ENCODE measurements at regions not wholly inside any gene's neighbourhood (a gene's known extent, or its start where the extent isn't known, plus 50 kb on each side); places are given as distances from the start of the nearest gene placed in this dataset.

- DNase-seq (no peak), ATAC-seq (no peak)
- ChIA-PET POLR2A (interaction anchor here (0.6 kb wide), 1 partner anchor 112 kb away, joined by 3 read pairs; the partner anchor contains the start of gene ATF3), CTCF (no interaction called here)
- Mint-ChIP-seq H3K4me1 (ENCODE audit: low read depth) (no peaks in the 10 kb centered on the region), H3K27ac (no peak overlapping the region), H3K4me3 (no peak overlapping the region), H3K9me3 (ENCODE audit: insufficient read depth) (no peaks in the 10 kb centered on the region), H3K36me3 (ENCODE audit: low read depth) (no peaks in the 10 kb centered on the region), H3K27me3 (ENCODE audit: low read depth) (peaks cover 12% of the 10 kb centered on the region)
Measured at GRCh38 chr1:212495766-212496494, 63.2 kb downstream of the NENF start.

GRCh38 chr1:212496682-212497081 lies 64.0 kb downstream of the NENF start:
- H3K4me1 Mint-ChIP-seq (ENCODE audit: low read depth) = no peaks in the 10 kb centered on the region
- CTCF ChIA-PET = no interaction called here
- ATAC-seq = no peak

DNA sequence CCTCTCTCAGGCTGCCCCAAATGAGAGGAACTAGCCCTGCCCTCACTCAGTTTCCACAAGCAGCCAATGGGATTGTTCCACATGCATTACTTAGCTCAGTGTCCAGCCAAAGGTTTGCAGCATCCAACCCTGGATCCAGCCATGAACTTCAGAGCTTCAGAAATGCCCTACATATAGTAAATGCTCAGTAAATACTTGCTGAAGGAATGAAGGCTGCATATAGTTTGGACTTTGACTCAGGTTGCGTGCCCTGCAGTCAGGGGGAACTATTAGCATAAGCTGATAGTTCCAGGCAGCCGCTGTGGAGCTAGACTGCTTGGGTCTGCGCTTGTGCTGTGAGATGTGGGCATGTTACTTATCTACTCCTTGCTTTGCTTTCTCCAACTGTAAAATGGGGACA lies 64.8 kb downstream of the NENF start:
- DNase-seq (no peak), ATAC-seq (no peak)
- CTCF ChIA-PET = interaction anchor here (1.1 to 2.0 kb wide), 2 partner anchors 40 to 42 kb away, joined by 3 to 7 read pairs; no protein-coding TSS in a partner anchor
- no peak overlapping the region for H3K27ac Mint-ChIP-seq
- no peaks in the 10 kb centered on the region for H3K36me3 Mint-ChIP-seq (ENCODE audit: low read depth)
- H3K4me3 Mint-ChIP-seq = no peak overlapping the region
- H3K27me3 Mint-ChIP-seq (ENCODE audit: low read depth) = peaks cover 12% of the 10 kb centered on the region
- POLR2A ChIA-PET = no interaction called here
- H3K4me1 Mint-ChIP-seq (ENCODE audit: low read depth) = peaks cover 3% of the 10 kb centered on the region
- H3K9me3 Mint-ChIP-seq (ENCODE audit: insufficient read depth) = no peaks in the 10 kb centered on the region

More at GRCh38 chr1:212496682-212497081, 64.0 kb downstream of the NENF start:
- peaks cover 12% of the 10 kb centered on the region for H3K27me3 Mint-ChIP-seq (ENCODE audit: low read depth)
- no peak for DNase-seq
- H3K27ac Mint-ChIP-seq = no peak overlapping the region
- H3K9me3 Mint-ChIP-seq (ENCODE audit: insufficient read depth) = no peaks in the 10 kb centered on the region
- POLR2A ChIA-PET = interaction anchor here (0.6 kb wide), 1 partner anchor 112 kb away, joined by 3 read pairs; the partner anchor contains the start of gene ATF3
- no peak overlapping the region for H3K4me3 Mint-ChIP-seq
- no peaks in the 10 kb centered on the region for H3K36me3 Mint-ChIP-seq (ENCODE audit: low read depth)

DNA sequence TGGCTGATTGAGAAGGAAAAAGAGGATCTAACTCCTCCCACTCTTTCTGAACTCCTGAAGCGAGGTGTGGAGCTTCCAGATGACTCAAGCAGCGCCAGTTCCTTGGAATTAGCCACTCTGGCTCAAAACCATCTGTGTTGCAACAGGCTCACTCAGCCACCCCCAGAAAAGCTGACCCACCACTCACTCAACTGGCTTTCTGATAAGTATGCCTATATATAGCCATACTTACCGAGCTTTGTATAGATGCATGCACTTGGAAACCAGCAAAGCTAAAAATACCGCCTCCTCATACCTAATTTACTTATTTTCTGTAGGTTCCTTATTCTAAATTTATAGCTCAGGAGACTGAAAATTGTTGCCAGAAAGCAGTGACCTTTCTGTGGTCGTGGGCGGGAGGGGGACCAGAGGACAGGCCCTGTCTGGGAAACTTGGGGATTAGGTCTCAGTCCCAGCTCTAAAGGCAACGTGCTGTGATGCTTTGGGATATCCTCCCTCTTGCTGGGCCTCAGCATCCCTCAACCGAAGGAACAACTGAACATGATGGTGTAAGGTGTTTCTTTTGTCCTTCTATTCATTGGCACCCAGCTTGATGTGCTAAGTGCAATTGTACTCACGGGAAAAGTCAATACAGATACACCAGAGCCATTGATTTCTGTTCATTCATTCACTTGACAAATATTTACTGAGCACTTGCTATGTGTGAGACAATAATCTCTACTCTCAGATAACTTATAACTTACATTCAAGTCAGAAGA lies 65.7 kb downstream of the NENF start:
- Mint-ChIP-seq H3K27me3 (ENCODE audit: low read depth) (peaks cover 12% of the 10 kb centered on the region), H3K36me3 (ENCODE audit: low read depth) (no peaks in the 10 kb centered on the region), H3K27ac (no peak overlapping the region), H3K4me3 (no peak overlapping the region), H3K4me1 (ENCODE audit: low read depth) (peaks cover 3% of the 10 kb centered on the region), H3K9me3 (ENCODE audit: insufficient read depth) (no peaks in the 10 kb centered on the region)
- DNase-seq (no peak), ATAC-seq (no peak)
- ChIA-PET CTCF (interaction anchor here (1.1 to 2.0 kb wide), 2 partner anchors 41 to 43 kb away, joined by 3 to 7 read pairs; no protein-coding TSS in a partner anchor), POLR2A (no interaction called here)

- no peaks in the 10 kb centered on the region for H3K36me3 Mint-ChIP-seq (ENCODE audit: low read depth)
- DNase-seq (no peak), ATAC-seq (no peak)
- no peak overlapping the region for H3K27ac Mint-ChIP-seq
- no peaks in the 10 kb centered on the region for H3K9me3 Mint-ChIP-seq (ENCODE audit: insufficient read depth)
- ChIA-PET POLR2A (no interaction called here), CTCF (interaction anchor here (1.1 kb wide), 1 partner anchor 22 kb away, joined by 3 read pairs; no protein-coding TSS in a partner anchor)
- peaks cover 14% of the 10 kb centered on the region for H3K27me3 Mint-ChIP-seq (ENCODE audit: low read depth)
- peaks cover 3% of the 10 kb centered on the region for H3K4me1 Mint-ChIP-seq (ENCODE audit: low read depth)
- no peak overlapping the region for H3K4me3 Mint-ChIP-seq
Measured at GRCh38 chr1:212500351-212500750, 67.6 kb downstream of the NENF start.

GRCh38 chr1:212500983-212501382 lies 68.3 kb downstream of the NENF start:
- H3K4me3 Mint-ChIP-seq = no peak overlapping the region
- peaks cover 3% of the 10 kb centered on the region for H3K4me1 Mint-ChIP-seq (ENCODE audit: low read depth)
- no peak overlapping the region for H3K27ac Mint-ChIP-seq
- no peak for ATAC-seq
- H3K27me3 Mint-ChIP-seq (ENCODE audit: low read depth) = peaks cover 14% of the 10 kb centered on the region
- no peak for DNase-seq
- no peaks in the 10 kb centered on the region for H3K36me3 Mint-ChIP-seq (ENCODE audit: low read depth)
- no peaks in the 10 kb centered on the region for H3K9me3 Mint-ChIP-seq (ENCODE audit: insufficient read depth)
- ChIA-PET CTCF (interaction anchor here (1.1 kb wide), 1 partner anchor 23 kb away, joined by 3 read pairs; no protein-coding TSS in a partner anchor), POLR2A (no interaction called here)

- ChIA-PET CTCF (no interaction called here), POLR2A (no interaction called here)
- Mint-ChIP-seq H3K27me3 (ENCODE audit: low read depth) (peaks cover 12% of the 10 kb centered on the region), H3K9me3 (ENCODE audit: insufficient read depth) (no peaks in the 10 kb centered on the region), H3K27ac (no peak overlapping the region), H3K4me3 (no peak overlapping the region), H3K4me1 (ENCODE audit: low read depth) (peaks cover 3% of the 10 kb centered on the region), H3K36me3 (ENCODE audit: low read depth) (no peaks in the 10 kb centered on the region)
- ATAC-seq (peak; percentile 44), DNase-seq (no peak)
Measured at GRCh38 chr1:212503714-212504113, 71.0 kb downstream of the NENF start.

DNA sequence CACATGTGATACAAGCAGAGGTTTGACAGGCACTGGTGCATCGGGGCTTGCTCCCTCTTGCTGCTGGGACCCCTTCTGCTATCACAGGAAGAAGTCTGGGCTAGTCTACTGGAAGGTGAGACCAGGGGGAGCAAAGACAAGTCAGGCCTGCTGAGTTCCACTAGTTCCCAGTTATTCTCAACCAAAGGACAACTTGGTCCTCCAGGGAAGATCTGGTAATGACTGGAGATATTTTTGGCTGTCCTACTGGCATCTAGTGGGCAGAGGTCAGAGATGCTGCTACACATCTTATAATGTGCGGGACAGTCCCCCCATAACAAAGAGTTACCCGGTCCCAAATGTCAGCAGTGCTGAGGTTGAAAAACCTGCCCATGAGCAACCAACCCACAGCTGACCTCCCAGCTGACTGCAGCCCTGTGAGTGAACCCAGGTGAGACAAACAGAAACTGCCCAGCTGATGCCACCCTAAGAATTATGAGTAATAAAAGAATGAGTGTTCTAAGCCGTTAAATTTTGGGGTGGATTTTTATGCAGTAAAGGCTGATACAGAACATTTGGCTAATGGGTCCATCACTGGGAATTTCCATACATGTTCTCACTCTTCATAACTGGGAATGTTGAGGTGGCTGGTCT lies 71.6 kb downstream of the NENF start:
- ATAC-seq = no peak
- Mint-ChIP-seq H3K36me3 (ENCODE audit: low read depth) (no peaks in the 10 kb centered on the region), H3K4me3 (no peak overlapping the region), H3K27ac (no peak overlapping the region), H3K4me1 (ENCODE audit: low read depth) (peaks cover 3% of the 10 kb centered on the region), H3K27me3 (ENCODE audit: low read depth) (peaks cover 15% of the 10 kb centered on the region), H3K9me3 (ENCODE audit: insufficient read depth) (no peaks in the 10 kb centered on the region)
- ChIA-PET POLR2A (no interaction called here), CTCF (no interaction called here)
- no peak for DNase-seq

GRCh38 chr1:212506666-212507065 lies 73.9 kb downstream of the NENF start:
- Mint-ChIP-seq H3K27me3 (ENCODE audit: low read depth) (peaks cover 21% of the 10 kb centered on the region), H3K36me3 (ENCODE audit: low read depth) (no peaks in the 10 kb centered on the region), H3K27ac (no peak overlapping the region), H3K4me3 (no peak overlapping the region), H3K4me1 (ENCODE audit: low read depth) (peaks cover 3% of the 10 kb centered on the region), H3K9me3 (ENCODE audit: insufficient read depth) (no peaks in the 10 kb centered on the region)
- POLR2A ChIA-PET = no interaction called here
- no peak for ATAC-seq
- DNase-seq = no peak
- CTCF ChIA-PET = no interaction called here

- H3K9me3 Mint-ChIP-seq (ENCODE audit: insufficient read depth) = no peaks in the 10 kb centered on the region
- H3K4me3 Mint-ChIP-seq = no peak overlapping the region
- DNase-seq (no peak), ATAC-seq (no peak)
- H3K36me3 Mint-ChIP-seq (ENCODE audit: low read depth) = no peaks in the 10 kb centered on the region
- CTCF ChIA-PET = no interaction called here
- POLR2A ChIA-PET = no interaction called here
- H3K27ac Mint-ChIP-seq = no peak overlapping the region
- peaks cover 1% of the 10 kb centered on the region for H3K4me1 Mint-ChIP-seq (ENCODE audit: low read depth)
- peaks cover 26% of the 10 kb centered on the region for H3K27me3 Mint-ChIP-seq (ENCODE audit: low read depth)
Measured at GRCh38 chr1:212507369-212507768, 74.6 kb downstream of the NENF start.

DNA sequence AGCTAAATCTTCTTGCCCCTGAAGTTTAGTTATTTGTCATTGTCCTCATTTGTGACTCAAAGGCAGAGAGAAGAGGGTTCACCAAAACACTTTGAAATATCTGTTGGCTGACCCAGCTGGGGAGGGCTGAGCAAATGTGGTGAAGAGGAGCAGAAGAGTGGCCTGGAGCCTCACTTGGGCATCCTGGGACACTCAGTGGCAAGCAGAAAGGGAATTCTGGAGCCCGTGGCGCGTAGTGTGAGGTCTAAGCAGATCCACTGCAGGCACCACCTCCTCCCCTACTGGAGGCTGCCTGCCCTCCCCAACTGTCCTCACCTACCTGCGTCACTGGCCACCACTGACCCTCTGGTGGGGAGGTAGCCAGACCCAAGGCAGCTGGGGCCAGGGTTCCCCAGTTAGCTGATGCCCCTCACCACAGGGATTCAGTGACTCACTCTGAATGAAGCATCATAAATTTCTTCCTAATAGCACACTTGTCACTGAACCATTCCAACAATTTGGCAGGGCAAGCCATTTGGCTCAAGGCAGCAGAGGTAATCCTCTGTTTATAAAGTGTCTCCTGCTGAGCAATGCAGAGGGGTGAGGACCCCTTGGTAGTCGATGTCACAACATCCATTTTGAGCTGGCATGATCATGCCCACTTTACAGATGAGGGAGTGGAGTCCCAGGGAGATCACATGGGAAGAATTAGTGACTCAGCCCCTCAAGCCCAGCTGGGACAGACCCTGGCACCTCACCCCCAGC lies 80.3 kb downstream of the NENF start:
- Mint-ChIP-seq H3K4me3 (no peak overlapping the region), H3K4me1 (ENCODE audit: low read depth) (peaks cover 7% of the 10 kb centered on the region), H3K27ac (no peak overlapping the region), H3K27me3 (ENCODE audit: low read depth) (peaks cover 58% of the 10 kb centered on the region), H3K36me3 (ENCODE audit: low read depth) (no peaks in the 10 kb centered on the region), H3K9me3 (ENCODE audit: insufficient read depth) (no peaks in the 10 kb centered on the region)
- ChIA-PET POLR2A (no interaction called here), CTCF (interaction anchor here (1.3 kb wide), 2 partner anchors 35 to 57 kb away, joined by 3 read pairs; no protein-coding TSS in a partner anchor)
- ATAC-seq = no peak
- DNase-seq = no peak

Data from activated CD8-positive, alpha-beta T cell treated with anti-CD3 and anti-CD28 coated beads, Interleukin-2, amount 10 ng/mL, durations not matched to agents 7 days and 5 days (primary cell).